ENCODE measurements at regions not wholly inside any gene's neighbourhood (a gene's known extent, or its start where the extent isn't known, plus 50 kb on each side); places are given as distances from the start of the nearest gene placed in this dataset.
"Not testable (repeated sequence)": the region's sequence is repeated elsewhere in the genome, so short reads cannot be mapped to it uniquely, and the experiment has no call there.

DNA sequence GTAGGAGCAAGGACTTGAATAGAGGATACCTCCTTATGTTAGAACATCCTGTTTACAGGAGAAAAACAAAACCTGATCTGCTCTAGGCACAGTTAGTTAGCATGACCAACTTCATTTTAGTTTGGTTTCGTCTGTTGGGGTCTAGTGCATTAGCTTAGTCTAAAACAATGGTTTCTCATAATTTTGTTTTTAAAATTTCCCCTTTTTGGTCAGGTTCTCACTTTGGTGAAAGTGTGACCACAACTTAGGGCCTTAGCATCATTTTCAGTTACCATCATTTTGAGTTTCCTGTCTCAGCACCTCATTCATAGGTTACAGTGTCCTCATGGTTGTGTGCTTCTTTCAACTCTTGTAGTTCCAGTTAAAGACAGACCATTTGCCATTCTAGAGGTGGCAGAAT lies 1277.0 kb upstream of the SLC39A10 start:
- DNase-seq (ENCODE audit: low read depth) = no peak

GRCh38 chr2:194367390-194367789 lies 1289.6 kb upstream of the SLC39A10 start:
- not testable (repeated sequence) for DNase-seq (ENCODE audit: low read depth)

- no peak for DNase-seq (ENCODE audit: low read depth)
Observed at GRCh38 chr2:194363878-194364277, 1293.1 kb upstream of the SLC39A10 start.

DNA sequence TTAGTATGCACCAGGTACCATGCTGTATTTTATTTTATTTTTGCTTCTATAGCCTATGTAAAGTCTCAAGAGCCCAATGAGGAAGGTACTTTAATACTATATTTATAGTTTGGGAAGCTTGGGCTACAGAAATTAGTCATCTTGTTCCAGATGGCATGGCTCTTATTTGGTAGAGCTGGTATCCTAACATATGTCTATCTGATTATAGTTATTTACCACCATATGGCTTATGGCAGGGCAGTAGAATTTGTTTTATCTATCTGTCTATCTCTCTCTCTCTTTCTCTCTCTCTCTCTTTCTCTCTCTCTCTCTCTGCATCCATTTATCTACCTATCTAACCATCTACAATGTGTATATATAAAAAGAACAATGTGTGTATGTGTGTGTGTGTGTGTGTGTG lies 1293.7 kb upstream of the SLC39A10 start:
- DNase-seq (ENCODE audit: low read depth) = no peak

GRCh38 chr2:194352505-194352904 lies 1304.5 kb upstream of the SLC39A10 start:
- no peak for DNase-seq (ENCODE audit: low read depth)

- DNase-seq (ENCODE audit: low read depth) = no peak
Observed at GRCh38 chr2:194346193-194346592, 1310.8 kb upstream of the SLC39A10 start.

DNA sequence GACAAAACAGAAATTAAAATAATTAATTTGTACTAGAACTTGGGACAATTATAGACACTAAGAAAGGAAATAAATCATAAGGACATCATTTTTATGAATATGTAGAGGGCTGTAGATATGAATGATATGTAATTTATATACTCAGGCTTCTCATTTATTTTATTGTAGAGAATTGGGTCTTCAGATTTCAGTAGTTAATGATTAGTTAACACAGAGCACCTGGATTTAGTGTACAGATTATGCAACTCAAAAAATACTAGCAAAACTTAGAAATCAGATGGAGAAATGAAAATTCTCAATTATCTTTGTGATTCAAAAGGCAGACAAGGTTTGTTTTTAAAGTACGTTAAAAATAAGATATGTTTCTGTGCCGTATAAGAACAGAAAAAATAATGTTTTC lies 1311.7 kb upstream of the SLC39A10 start:
- no peak for DNase-seq (ENCODE audit: low read depth)

DNA sequence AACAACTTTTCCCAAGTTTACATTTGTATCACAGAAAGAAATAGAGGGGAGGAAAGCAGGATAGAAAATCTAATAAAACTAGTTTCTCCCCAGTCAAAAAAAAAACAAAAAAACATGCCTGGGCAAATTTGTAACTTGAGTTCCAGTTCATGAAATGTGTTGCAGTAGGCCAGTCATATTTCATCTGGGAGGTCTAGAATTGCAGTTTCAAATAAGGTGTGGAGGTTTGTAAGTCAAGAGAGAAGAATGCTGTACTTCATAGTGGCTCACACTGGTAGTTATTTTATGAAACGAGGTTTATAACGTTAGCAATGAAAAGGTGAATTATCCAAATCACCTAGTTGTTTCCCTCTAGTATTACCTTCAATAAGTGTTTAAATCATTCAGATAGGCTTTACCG lies 1313.9 kb upstream of the SLC39A10 start:
- no peak for DNase-seq (ENCODE audit: low read depth)

- no peak for DNase-seq (ENCODE audit: low read depth)
Observed at GRCh38 chr2:194332799-194333490, 1324.1 kb upstream of the SLC39A10 start.

GRCh38 chr2:194328456-194328855 lies 1328.6 kb upstream of the SLC39A10 start:
- no peak for DNase-seq (ENCODE audit: low read depth)

DNA sequence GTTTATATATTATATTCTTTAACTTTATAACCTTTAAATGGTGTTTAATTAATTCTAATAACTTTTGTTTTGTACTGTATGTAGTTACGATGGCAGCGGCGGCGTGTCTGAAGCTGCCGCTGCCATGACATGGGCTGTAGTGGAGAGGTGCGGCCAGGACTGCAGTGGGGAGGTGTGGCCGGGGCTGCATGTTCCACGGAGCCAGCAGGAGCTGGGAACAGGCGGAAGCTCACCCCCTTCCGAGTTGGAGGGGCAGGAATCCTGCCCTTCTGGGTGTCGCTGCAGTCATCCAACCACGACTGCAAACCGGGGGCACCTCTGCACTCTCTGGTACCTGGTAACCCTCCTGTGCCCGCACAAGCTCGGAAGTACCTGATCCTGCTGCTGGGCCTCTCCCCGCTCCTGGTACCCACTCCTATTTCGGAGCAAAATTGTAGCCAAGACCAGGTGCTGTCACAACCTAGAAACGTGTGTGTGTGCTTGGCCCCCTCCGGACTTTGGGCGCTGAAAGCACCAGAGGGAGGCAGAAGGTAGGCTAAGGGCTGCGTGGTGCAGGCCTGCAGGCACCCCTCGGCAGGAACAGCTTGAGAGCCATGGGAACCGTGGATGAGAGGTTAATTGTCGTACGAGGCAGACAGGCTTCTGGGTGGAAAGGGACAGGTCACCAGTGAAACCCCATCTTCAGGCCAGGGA lies 1329.7 kb upstream of the SLC39A10 start:
- no peak for DNase-seq (ENCODE audit: low read depth)

DNA sequence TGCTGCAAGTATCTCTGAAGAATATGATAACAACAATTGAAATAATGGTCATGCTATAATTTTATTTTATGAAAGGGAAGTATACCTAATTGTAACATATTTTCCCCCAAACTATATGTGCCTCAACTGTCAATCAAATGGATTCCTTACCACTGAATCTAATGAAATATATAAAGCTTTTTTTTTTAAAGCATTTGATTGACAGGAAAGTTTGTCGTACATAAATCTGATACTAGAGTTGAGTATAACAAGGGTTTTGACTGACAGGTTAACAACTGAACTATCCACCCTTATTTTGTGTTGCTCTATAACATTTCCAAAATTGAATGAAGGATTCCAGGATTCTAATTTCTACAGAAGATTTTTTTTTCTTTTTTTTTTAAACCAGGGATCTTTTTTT lies 1333.3 kb upstream of the SLC39A10 start:
- no peak for DNase-seq (ENCODE audit: low read depth)

- DNase-seq (ENCODE audit: low read depth) = no peak
Observed at GRCh38 chr2:194320520-194320919, 1336.5 kb upstream of the SLC39A10 start.

GRCh38 chr2:194319222-194319992 lies 1337.6 kb upstream of the SLC39A10 start:
- no peak for DNase-seq (ENCODE audit: low read depth)

GRCh38 chr2:194314042-194314441 lies 1343.0 kb upstream of the SLC39A10 start:
- no peak for DNase-seq (ENCODE audit: low read depth)

GRCh38 chr2:194304191-194304590 lies 1352.8 kb upstream of the SLC39A10 start:
- no peak for DNase-seq (ENCODE audit: low read depth)

DNA sequence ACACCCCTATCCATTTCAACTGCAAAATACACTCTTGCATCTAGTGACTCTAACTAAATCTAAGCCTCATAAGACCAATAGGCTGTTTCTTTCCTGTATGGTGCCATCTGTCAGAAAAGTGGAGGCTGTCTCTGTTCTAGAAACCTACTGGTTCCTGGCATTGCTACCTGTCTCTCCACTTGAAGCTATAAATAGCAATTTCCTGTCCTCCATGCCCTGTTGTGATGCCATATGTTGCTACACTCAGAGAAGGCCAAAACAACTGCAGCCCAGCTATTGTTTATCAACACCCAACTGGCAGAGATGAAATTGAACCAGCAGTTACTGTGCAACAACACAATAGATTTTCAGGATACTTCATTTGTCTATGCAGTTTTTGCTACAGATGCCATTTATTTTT lies 1355.1 kb upstream of the SLC39A10 start:
- no peak for DNase-seq (ENCODE audit: low read depth)

DNA sequence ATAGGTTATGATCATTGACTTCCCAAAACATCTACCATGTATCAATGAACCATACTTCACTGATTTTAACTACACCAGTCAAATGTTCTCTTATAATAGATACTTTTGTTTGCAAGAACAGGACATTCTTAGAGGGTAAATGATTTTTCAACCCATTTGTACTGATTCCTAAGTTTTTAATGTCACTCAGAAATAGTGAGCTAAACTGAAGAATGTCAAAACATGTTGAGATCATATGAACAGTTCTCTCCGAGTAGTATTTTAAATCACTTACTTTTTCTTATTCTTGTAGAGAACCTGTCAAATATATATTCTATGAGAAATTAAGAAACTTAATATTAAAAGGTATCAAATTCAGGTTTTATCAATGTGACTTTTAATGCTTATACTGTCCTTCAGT lies 1362.9 kb upstream of the SLC39A10 start:
- no peak for DNase-seq (ENCODE audit: low read depth)

- no peak for DNase-seq (ENCODE audit: low read depth)
Observed at GRCh38 chr2:194291104-194291503, 1365.9 kb upstream of the SLC39A10 start.

GRCh38 chr2:194289712-194290346 lies 1367.2 kb upstream of the SLC39A10 start:
- no peak for DNase-seq (ENCODE audit: low read depth)

GRCh38 chr2:194276667-194277066 lies 1380.4 kb upstream of the SLC39A10 start:
- not testable (repeated sequence) for DNase-seq (ENCODE audit: low read depth)

GRCh38 chr2:194271293-194271961 lies 1385.6 kb upstream of the SLC39A10 start:
- DNase-seq (ENCODE audit: low read depth) = no peak

Data from iris pigment epithelial cell (primary cell).